Keratinocyte (primary cell): ENCODE measurements at regions not wholly inside any gene's neighbourhood (a gene's known extent, or its start where the extent isn't known, plus 50 kb on each side); places are given as distances from the start of the nearest gene placed in this dataset.

ENCODE experiments used
- EZH2 ChIP-seq: IDR thresholded peaks from one replicate; pipeline ENCODE4 v1.6.1; 2012; ENCODE audit warnings: inconsistent platforms, mild to moderate bottlenecking, low read length, moderate library complexity
- TF ChIP-seq, protein P1 (sequence below), 3 experiments: IDR thresholded peaks in 1 of 3; conservative IDR thresholded peaks in 1 of 3; optimal IDR thresholded peaks in 1 of 3; 2 replicates in 2 of 3; 3 replicates in 1 of 3; pipeline versions ENCODE3 to v1.5.1; 2011; ENCODE audit warnings: low read length in 3 of 3, mild to moderate bottlenecking in 3 of 3, moderate library complexity in 2 of 3, control low read depth in 1 of 3, inconsistent platforms in 1 of 3; ENCODE audit not compliant: insufficient read depth in 2 of 3; ENCODE audit errors: extremely low read depth in 1 of 3

DNA sequence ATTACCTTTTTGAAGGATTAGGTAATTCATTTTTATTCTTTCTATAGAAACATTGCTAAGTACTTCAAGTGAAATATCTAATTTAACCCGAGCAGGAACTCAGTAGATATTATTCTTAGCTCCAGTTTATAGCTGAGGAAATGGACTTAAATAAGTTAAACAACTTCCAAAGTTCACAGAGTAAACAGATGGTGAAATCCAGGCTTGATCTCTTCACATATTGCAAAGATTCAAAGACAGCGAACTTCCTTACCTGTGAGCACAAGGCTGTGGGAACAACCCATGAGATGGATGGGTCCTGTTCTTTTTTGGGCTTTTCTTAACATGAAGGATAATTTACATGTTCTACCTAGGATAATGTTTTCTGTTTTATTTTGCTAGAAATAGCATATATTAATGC lies 439.0 kb downstream of the IRS1 start:
- TF ChIP-seq, protein P1, sequence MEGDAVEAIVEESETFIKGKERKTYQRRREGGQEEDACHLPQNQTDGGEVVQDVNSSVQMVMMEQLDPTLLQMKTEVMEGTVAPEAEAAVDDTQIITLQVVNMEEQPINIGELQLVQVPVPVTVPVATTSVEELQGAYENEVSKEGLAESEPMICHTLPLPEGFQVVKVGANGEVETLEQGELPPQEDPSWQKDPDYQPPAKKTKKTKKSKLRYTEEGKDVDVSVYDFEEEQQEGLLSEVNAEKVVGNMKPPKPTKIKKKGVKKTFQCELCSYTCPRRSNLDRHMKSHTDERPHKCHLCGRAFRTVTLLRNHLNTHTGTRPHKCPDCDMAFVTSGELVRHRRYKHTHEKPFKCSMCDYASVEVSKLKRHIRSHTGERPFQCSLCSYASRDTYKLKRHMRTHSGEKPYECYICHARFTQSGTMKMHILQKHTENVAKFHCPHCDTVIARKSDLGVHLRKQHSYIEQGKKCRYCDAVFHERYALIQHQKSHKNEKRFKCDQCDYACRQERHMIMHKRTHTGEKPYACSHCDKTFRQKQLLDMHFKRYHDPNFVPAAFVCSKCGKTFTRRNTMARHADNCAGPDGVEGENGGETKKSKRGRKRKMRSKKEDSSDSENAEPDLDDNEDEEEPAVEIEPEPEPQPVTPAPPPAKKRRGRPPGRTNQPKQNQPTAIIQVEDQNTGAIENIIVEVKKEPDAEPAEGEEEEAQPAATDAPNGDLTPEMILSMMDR (optimal IDR thresholded peaks at IDR 0.05 in 1 of 3, IDR thresholded peaks at IDR 0.05 in 1 of 3, conservative IDR thresholded peaks at IDR 0.05 in 1 of 3; ENCODE audit: extremely low read depth in 1 of 3, insufficient read depth in 2 of 3, low read length in 3 of 3), result no peak
- no peak for TF ChIP-seq EZH2
